Midbrain (tissue), 1 donor: ENCODE measurements at regions not wholly inside any gene's neighbourhood (a gene's known extent, or its start where the extent isn't known, plus 50 kb on each side); places are given as distances from the start of the nearest gene placed in this dataset.
"Not testable (repeated sequence)": the region's sequence is repeated elsewhere in the genome, so short reads cannot be mapped to it uniquely, and the experiment has no call there.

Experiments used
- DNase-seq: peaks from one replicate; lab custom pipeline; 2025; lab: John Stamatoyannopoulos, UW

DNA sequence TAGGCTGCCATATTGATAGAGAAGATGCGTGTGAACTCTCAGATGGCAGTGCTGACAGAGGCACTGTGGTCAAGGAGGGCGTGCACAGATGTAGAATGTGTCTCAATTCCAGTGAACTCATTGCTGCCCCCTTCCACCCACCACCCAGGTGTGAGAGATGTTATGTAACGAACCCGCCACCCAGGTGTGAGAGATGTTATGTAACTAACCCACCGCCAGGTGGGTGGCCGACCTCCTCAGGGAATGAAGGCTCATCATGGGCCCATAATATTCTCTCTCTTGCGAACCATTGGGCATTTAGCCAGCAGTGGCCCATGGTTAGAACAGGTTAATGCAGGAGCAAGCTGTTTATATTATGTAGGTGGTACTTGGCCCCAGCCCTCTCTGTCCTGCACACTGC, 140.4 kb upstream of the MTPN start:
- no peak for DNase-seq

DNA sequence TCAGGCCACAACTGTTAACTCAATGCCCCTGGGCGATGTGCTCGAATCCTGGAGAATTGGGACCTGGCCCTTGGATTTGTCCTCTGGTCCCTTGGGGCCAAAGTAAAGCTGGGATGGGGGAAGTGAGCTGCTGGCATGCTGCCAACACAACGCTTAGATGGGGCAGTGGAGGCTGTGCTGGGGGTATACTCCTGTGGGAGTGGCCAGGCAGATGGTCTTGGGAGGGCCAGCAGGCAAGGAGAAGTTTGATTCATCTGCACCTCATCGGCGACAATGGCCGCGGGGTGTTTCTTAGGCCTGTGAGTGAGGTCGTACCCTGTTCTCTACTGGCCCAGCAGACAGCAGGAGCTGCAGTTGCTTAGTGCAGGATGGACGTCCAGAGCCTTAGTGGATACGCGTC, 139.0 kb upstream of the MTPN start:
- no peak for DNase-seq

DNA sequence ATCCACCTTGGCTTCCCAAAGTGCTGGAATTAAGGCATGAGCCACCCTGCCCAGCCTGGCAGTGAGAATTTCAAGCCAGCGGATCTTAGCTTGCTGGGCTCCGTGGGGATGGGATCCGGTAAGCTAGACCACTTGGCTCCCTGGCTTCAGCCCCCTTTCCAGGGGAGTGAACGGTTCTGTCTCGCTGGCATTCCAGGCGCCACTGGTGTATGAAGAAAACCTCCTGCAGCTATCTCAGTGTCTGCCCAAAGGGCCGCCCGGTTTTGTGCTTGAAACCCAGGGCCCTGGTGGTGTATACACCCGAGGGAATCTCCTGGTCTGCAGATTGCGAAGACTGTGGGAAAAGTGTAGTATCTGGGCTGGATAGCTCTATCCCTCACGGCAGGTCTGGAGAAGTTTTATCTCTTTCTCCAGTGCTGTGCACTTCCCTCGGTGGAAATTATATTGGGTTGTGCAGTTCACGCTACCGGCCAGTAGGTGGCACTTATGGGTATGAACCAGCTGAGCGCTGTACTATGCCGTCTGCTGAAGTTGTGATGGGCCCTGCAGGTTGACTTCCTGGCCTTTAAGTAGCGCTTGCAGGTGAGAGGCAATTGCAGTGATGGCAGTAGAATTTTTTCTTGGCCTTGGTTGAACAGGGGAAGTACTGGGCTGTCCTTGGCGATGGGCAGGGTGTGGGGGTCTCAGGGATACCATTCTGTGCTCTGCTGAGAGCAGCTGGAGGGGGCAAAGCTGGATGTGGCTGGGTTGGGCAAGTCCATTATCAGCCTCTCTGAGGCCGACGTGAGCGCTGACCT, 138.0 kb upstream of the MTPN start:
- DNase-seq = no peak

- not testable (repeated sequence) for DNase-seq
Measured at GRCh38 chr7:136114467-136114866, 137.3 kb upstream of the MTPN start.

GRCh38 chr7:136109037-136109436, 131.9 kb upstream of the MTPN start:
- not testable (repeated sequence) for DNase-seq

- no peak for DNase-seq
Measured at GRCh38 chr7:136105191-136105590, 128.0 kb upstream of the MTPN start.

- DNase-seq = no peak
Measured at GRCh38 chr7:136104269-136104603, 127.1 kb upstream of the MTPN start.

GRCh38 chr7:136103545-136104268, 126.5 kb upstream of the MTPN start:
- no peak for DNase-seq

- DNase-seq = no peak
Measured at GRCh38 chr7:136102881-136103280, 125.7 kb upstream of the MTPN start.

- DNase-seq = not testable (repeated sequence)
Measured at GRCh38 chr7:136092714-136093113, 115.6 kb upstream of the MTPN start.

GRCh38 chr7:136087881-136088280, 110.7 kb upstream of the MTPN start:
- no peak for DNase-seq

DNA sequence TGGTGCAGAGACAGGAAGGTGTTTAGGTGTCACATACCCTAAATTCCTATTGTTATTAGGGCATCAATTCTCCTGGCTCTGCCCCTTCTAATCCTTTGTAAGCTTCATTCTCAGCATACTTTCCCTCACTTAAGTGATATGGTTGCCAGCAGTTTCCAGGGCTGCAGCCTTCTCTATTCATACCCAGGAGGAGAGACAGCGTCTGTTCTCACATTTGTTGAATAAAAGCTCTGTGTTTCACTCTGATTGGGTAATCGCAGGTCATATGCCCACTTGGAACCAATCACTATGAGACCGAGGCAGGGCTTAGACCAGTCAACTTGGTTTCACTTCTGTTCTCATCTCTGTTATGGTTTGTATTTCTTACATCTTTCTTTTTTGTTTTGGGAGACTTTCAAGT, 109.6 kb upstream of the MTPN start:
- DNase-seq = peak; percentile 93

GRCh38 chr7:136079934-136080333, 102.8 kb upstream of the MTPN start:
- no peak for DNase-seq

DNA sequence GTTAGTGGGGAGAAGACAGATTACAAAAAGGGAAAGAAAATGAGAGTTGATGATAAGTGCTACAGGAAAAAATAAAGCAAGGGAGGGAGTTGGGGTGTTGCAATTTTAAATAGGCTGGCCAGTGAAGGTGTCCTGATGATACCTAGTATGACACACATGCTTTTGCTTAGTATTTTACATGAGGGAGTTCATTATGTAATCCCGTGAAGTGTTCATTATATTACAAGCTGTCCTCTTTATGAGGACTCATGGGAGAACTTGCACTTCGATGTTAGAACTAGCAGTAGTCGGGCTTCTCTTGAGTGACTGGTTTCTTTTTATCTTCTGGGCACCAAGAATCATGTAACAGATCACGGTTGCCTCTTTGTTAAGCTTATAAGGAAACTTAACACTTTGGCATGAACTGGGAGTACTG, 102.3 kb upstream of the MTPN start:
- DNase-seq = no peak

DNA sequence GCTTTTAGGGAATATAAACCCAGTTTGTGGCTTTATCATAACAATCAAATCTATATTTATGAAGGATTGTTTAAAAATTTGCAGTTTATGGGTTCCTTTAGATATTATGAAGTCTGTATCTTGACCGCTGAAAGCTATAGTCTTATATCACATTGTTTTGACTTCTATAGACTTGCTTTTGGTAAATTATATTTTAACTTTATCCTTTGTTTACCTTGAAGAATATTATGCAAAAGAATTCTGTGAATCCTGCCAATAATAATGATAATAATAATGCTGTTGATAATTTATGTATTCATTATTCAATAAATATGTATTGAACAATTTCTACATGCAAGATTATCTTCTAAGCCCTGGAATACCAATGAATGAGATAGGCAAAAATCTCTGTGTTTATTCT, 101.9 kb upstream of the MTPN start:
- no peak for DNase-seq

- DNase-seq = no peak
Measured at GRCh38 chr7:136078630-136079029, 101.5 kb upstream of the MTPN start.

- no peak for DNase-seq
Measured at GRCh38 chr7:136076954-136077353, 99.8 kb upstream of the MTPN start.

DNA sequence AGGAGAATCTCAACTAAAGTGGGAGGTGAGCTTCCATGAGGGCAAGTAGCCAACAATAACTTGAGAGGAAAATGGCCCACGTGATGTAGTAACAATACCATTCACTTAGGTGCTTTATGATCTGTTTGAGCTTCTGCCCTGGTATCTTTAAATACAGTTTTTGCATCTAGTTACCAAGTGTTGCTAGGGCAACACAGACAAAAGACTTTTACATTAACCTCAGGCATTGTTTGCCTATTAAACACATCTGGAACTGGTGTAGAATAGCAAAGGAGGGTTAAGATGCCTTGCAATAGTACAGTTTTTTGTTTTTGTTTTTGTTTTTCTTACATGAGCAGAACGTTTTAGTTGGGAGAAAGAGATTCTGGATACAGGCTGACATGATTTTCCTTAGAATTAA, 97.7 kb upstream of the MTPN start:
- no peak for DNase-seq

GRCh38 chr7:136072447-136072846, 95.3 kb upstream of the MTPN start:
- no peak for DNase-seq

GRCh38 chr7:136070736-136071505, 93.8 kb upstream of the MTPN start:
- no peak for DNase-seq

DNA sequence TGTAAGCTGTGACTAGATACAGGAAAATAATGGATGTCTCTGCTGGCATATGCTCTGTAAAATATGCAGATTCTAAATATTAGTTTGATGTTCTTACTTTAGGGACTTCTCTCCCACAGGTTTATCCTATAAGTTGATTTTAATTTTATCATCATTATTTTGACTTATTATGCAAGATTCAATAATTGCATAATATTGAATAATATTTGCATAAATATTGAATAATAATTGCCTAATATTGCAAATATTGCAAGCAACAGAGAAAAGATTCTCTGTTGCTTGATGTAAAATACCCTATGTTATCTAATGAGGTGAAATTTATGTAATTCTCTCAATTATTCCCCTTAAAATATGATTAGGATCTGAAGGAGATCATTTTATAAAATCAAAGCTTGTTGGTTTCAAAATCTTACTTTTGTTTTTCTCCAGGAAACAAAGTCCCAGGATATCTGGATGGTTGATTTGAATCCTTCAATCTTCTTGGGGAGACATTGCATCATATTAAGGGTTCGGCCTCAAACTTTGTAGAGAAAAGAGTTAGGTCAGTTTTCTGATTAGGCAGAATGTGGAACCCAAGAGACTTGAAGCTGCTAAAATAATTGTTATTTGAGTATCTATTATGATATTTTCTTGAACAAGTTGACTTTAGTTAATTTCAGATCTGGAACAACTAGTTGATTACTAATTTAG, 92.8 kb upstream of the MTPN start:
- no peak for DNase-seq

DNA sequence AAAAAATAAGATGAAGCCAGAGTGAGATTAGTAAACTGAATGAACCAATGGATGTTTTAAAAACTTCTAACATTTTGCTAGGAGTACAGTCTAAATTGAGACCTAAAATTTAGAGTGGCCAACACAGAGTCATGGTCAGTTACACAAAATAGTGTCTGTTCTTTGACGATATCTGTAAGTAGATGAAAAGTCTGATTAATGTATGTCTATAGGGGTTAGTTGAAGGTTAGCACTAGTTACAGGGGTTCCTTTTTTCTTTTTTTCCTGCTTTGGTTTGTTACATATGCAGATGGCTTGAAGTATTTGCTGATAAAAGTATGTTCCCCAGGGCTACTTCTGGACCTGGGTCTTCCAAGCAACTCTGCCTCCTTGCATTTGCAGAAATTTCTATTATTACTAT, 90.1 kb upstream of the MTPN start:
- DNase-seq = no peak
